ENCODE measurements at regions not wholly inside any gene's neighbourhood (a gene's known extent, or its start where the extent isn't known, plus 50 kb on each side); places are given as distances from the start of the nearest gene placed in this dataset.

DNA sequence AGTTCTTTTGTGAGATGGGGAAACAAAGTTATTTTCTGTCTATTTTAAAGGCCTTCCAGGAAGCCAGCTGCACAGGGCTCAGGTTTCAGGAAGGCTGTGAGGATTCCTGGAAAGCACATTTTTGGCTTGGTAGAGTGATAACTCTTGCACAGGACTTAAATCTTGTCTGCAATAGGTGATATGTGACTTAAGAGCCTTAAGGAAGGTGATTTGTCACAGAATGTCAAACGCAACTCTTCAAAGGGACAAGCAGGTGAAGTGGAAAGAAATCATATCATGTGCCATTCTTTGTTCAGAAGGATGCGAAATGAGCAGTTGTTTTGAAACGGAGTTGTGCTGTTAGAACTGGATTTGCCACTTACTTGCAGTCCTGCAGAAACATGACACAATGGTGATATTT is 459.3 kb downstream of the MAT2B start:
- TF ChIP-seq, protein P1, sequence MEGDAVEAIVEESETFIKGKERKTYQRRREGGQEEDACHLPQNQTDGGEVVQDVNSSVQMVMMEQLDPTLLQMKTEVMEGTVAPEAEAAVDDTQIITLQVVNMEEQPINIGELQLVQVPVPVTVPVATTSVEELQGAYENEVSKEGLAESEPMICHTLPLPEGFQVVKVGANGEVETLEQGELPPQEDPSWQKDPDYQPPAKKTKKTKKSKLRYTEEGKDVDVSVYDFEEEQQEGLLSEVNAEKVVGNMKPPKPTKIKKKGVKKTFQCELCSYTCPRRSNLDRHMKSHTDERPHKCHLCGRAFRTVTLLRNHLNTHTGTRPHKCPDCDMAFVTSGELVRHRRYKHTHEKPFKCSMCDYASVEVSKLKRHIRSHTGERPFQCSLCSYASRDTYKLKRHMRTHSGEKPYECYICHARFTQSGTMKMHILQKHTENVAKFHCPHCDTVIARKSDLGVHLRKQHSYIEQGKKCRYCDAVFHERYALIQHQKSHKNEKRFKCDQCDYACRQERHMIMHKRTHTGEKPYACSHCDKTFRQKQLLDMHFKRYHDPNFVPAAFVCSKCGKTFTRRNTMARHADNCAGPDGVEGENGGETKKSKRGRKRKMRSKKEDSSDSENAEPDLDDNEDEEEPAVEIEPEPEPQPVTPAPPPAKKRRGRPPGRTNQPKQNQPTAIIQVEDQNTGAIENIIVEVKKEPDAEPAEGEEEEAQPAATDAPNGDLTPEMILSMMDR (IDR thresholded peaks at IDR 0.05) = no peak

DNA sequence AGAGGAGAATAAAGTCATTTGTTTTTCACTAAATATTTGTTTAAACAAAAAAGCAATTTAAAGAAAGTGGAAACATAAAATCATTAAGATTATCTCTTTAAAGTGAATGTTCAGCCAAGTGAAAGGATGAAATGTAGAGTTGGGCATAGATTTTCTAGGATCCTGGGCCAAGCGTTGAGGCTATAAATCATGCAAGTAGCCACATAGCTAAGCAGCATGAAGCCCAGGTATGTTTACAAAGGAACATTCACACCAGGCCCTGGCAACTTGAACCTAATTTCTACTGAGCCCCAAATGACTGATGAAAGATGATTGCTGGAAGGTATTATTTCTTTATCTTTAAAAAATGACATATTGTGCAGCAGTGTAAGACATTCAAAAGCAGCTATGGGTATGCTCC is 461.8 kb downstream of the MAT2B start:
- TF ChIP-seq, protein P1 (IDR thresholded peaks at IDR 0.05) = no peak

DNA sequence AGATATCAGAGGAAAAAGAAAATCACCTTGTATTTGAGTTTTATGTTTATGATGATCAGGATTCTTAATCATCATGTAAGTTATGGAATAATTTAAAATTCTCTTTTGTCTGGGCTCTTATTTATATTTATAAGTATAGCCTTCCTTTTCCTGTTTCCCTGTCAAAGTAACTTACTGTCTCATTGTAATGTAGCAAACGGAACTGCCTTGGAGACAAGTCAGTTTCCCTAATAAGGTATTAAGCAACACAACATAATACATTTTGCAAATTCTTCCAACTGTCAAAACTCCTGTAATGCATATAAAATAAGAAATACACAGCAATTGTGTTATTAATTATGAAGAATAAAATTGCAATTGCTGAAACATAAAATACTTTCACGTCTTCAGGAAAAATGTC is 463.2 kb downstream of the MAT2B start:
- TF ChIP-seq, protein P1 (IDR thresholded peaks at IDR 0.05) = no peak

DNA sequence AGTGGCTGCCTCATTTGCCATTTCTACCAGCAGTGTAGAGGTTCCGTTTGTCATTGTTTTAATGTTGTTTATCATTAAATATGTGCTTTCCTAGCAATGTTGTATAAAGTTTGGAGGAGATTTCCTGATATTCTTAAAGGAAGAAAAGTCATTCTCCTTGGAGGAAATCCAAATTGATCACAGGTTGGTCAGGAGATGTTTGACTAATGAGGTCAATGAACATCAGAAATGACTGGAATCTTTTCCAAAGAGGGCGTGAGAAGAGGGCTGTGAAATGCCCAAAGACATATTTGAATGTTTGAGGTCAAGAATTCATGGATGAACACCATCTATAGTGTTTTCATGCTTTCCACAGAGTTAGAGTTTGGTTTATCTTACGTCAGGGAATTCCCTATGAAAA is 471.3 kb downstream of the MAT2B start:
- TF ChIP-seq, protein P1 (IDR thresholded peaks at IDR 0.05) = no peak

DNA sequence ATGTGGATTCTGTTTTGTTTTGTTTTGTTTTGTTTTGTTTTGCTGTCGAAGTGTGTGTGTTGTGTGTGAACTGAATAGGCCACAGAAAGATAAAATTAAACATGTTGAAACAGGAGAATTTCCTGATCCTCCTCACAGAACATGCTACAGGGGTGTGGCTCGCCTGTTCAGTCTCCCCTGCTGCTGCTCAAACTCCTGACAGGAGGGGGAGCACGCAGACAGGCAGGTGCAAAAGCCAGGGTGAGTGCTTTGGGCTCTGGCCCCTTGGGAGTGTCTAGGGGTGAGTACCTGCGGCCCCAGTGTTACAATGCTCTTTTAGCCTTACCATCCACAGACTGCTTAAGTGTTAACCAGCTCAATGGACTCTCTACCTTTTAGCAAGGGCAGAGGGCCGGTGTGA is 473.5 kb downstream of the MAT2B start:
- TF ChIP-seq, protein P1 (IDR thresholded peaks at IDR 0.05) = peak; percentile 28; the same call in 1 of the 2 replicates

DNA sequence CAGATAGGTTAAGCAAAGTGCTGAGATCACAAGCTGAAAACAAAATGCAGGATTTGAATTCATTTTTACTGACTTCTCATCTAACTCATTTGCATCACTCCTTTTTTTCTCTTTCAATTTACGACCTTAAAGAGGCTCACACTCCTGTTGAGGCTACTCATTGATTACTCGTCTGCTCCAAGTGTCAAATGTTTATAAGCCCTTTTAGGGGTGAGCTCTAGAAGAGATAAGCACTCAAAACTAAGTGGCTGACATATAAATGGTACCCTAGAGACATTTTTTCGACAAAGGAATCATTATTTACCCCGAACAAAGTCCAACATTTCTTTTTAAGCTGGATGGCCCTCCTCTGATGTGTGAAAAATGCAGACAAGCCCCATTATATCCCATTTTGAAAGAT is 483.1 kb downstream of the MAT2B start:
- TF ChIP-seq, protein P1 (IDR thresholded peaks at IDR 0.05) = no peak

DNA sequence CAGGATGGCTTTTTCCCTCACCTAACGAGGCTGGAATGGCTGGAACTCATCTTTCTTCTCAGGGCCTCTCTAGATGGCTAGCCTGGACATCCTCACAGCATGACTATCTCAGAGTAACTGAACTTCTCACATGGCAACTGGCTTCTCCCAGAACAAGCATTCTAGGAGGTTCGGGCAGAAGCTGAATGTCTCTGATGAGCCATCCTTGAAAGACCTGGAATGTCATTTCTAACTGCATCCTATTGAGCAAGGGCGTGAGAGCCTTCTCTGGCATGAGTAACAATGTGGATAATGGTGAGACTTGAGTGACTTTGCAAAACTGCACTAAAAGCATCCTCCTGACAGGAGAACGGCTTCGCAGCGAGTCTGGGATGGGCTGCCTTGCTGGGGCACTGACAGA is 487.7 kb downstream of the MAT2B start:
- TF ChIP-seq, protein P1 (IDR thresholded peaks at IDR 0.05) = no peak

DNA sequence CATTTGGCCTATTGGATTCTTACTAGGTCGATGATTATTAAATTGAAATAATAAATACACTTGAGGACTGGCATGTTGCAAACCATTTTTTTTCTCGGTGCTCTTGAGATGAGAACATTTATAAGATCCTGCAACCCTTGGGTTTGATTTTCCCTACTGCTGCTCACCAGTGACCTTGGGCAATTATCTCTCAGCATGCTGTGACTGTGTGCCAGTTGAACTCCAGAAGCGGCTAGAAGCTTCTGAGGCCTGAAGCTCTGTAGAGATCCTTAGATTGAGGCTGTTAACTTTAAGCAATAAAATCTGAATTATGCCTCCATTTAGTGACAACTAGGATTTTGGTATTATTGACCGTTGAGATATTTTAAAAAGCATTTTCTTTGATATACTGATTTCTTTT is 489.8 kb downstream of the MAT2B start:
- TF ChIP-seq, protein P1 (IDR thresholded peaks at IDR 0.05) = no peak

Data from LNCAP (cell line).